ENCODE measurements at regions not wholly inside any gene's neighbourhood (a gene's known extent, or its start where the extent isn't known, plus 50 kb on each side); places are given as distances from the start of the nearest gene placed in this dataset.

DNA sequence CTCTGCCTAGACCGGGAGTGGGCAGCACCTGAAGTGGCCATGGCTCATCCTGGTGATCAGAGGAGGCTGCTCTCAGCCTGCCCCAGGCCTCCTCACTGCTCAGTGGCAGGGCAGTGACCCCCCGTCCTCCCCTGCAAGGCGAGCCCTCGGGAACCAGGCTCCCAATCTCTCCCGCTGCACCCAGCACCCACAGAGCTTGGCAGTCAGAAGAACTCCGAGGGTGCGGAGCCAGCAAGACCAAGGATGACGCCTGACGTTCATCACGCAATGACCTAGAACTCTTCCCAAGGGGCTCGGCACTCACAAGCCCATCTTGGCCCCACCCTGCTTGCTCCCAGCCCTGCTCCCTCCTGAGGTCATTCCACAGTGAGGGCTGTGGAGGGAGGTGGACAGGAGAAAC lies 189.8 kb upstream of the SALL3 start (continued):
- TF ChIP-seq, protein P1, sequence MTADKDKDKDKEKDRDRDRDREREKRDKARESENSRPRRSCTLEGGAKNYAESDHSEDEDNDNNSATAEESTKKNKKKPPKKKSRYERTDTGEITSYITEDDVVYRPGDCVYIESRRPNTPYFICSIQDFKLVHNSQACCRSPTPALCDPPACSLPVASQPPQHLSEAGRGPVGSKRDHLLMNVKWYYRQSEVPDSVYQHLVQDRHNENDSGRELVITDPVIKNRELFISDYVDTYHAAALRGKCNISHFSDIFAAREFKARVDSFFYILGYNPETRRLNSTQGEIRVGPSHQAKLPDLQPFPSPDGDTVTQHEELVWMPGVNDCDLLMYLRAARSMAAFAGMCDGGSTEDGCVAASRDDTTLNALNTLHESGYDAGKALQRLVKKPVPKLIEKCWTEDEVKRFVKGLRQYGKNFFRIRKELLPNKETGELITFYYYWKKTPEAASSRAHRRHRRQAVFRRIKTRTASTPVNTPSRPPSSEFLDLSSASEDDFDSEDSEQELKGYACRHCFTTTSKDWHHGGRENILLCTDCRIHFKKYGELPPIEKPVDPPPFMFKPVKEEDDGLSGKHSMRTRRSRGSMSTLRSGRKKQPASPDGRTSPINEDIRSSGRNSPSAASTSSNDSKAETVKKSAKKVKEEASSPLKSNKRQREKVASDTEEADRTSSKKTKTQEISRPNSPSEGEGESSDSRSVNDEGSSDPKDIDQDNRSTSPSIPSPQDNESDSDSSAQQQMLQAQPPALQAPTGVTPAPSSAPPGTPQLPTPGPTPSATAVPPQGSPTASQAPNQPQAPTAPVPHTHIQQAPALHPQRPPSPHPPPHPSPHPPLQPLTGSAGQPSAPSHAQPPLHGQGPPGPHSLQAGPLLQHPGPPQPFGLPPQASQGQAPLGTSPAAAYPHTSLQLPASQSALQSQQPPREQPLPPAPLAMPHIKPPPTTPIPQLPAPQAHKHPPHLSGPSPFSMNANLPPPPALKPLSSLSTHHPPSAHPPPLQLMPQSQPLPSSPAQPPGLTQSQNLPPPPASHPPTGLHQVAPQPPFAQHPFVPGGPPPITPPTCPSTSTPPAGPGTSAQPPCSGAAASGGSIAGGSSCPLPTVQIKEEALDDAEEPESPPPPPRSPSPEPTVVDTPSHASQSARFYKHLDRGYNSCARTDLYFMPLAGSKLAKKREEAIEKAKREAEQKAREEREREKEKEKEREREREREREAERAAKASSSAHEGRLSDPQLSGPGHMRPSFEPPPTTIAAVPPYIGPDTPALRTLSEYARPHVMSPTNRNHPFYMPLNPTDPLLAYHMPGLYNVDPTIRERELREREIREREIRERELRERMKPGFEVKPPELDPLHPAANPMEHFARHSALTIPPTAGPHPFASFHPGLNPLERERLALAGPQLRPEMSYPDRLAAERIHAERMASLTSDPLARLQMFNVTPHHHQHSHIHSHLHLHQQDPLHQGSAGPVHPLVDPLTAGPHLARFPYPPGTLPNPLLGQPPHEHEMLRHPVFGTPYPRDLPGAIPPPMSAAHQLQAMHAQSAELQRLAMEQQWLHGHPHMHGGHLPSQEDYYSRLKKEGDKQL (CRISPR knock-in tag; IDR thresholded peaks at IDR 0.05; ENCODE audit: low read depth) = no peak
- TF ChIP-seq ZNF879 (CRISPR knock-in tag; IDR thresholded peaks at IDR 0.05) (no peak), ZNF781 (CRISPR knock-in tag; IDR thresholded peaks at IDR 0.05; ENCODE audit: borderline replicate concordance, not compliant biosample characterization) (no peak), ZBTB20 (CRISPR knock-in tag; IDR thresholded peaks at IDR 0.05; ENCODE audit: borderline replicate concordance, low read depth) (no peak), KLF15 (CRISPR knock-in tag; IDR thresholded peaks at IDR 0.05; ENCODE audit: borderline replicate concordance) (no peak), RXRB (CRISPR knock-in tag; IDR thresholded peaks at IDR 0.05; ENCODE audit: borderline replicate concordance) (no peak), MBNL3 (CRISPR knock-in tag; conservative IDR thresholded peaks at IDR 0.05) (no peak), ZNF780A (CRISPR knock-in tag; IDR thresholded peaks at IDR 0.05) (no peak), NKX3-1 (CRISPR knock-in tag; IDR thresholded peaks at IDR 0.05) (no peak), MXI1 (IDR thresholded peaks at IDR 0.05; ENCODE audit: borderline replicate concordance, low read depth, low read length) (no peak)
- TF ChIP-seq, protein P2, sequence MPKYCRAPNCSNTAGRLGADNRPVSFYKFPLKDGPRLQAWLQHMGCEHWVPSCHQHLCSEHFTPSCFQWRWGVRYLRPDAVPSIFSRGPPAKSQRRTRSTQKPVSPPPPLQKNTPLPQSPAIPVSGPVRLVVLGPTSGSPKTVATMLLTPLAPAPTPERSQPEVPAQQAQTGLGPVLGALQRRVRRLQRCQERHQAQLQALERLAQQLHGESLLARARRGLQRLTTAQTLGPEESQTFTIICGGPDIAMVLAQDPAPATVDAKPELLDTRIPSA (CRISPR knock-in tag; IDR thresholded peaks at IDR 0.05; ENCODE audit: borderline replicate concordance) = no peak
- TF ChIP-seq, protein P3, sequence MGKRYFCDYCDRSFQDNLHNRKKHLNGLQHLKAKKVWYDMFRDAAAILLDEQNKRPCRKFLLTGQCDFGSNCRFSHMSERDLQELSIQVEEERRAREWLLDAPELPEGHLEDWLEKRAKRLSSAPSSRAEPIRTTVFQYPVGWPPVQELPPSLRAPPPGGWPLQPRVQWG (CRISPR knock-in tag; IDR thresholded peaks at IDR 0.05; ENCODE audit: borderline replicate concordance, low read depth) = no peak
- TF ChIP-seq, protein P4, sequence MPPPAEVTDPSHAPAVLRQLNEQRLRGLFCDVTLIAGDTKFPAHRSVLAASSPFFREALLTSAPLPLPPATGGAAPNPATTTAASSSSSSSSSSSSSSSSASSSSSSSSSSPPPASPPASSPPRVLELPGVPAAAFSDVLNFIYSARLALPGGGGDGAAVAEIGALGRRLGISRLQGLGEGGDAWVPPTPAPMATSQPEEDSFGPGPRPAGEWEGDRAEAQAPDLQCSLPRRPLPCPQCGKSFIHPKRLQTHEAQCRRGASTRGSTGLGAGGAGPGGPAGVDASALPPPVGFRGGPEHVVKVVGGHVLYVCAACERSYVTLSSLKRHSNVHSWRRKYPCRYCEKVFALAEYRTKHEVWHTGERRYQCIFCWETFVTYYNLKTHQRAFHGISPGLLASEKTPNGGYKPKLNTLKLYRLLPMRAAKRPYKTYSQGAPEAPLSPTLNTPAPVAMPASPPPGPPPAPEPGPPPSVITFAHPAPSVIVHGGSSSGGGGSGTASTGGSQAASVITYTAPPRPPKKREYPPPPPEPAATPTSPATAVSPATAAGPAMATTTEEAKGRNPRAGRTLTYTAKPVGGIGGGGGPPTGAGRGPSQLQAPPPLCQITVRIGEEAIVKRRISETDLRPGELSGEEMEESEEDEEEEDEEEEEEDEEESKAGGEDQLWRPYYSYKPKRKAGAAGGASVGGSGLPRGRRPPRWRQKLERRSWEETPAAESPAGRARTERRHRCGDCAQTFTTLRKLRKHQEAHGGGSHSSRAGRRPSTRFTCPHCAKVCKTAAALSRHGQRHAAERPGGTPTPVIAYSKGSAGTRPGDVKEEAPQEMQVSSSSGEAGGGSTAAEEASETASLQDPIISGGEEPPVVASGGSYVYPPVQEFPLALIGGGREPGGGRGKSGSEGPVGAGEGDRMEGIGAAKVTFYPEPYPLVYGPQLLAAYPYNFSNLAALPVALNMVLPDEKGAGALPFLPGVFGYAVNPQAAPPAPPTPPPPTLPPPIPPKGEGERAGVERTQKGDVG (CRISPR knock-in tag; IDR thresholded peaks at IDR 0.05; ENCODE audit: borderline replicate concordance) = no peak
- TF ChIP-seq, protein P5, sequence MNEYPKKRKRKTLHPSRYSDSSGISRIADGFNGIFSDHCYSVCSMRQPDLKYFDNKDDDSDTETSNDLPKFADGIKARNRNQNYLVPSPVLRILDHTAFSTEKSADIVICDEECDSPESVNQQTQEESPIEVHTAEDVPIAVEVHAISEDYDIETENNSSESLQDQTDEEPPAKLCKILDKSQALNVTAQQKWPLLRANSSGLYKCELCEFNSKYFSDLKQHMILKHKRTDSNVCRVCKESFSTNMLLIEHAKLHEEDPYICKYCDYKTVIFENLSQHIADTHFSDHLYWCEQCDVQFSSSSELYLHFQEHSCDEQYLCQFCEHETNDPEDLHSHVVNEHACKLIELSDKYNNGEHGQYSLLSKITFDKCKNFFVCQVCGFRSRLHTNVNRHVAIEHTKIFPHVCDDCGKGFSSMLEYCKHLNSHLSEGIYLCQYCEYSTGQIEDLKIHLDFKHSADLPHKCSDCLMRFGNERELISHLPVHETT (CRISPR knock-in tag; conservative IDR thresholded peaks at IDR 0.05) = no peak

All from HepG2 (cell line).